ENCODE measurements at regions not wholly inside any gene's neighbourhood (a gene's known extent, or its start where the extent isn't known, plus 50 kb on each side); places are given as distances from the start of the nearest gene placed in this dataset.
A peak's percentile ranks its signal among the peaks of the same experiment; 100 is the strongest.
"Not testable (repeated sequence)": the region's sequence is repeated elsewhere in the genome, so short reads cannot be mapped to it uniquely, and the experiment has no call there.

DNA sequence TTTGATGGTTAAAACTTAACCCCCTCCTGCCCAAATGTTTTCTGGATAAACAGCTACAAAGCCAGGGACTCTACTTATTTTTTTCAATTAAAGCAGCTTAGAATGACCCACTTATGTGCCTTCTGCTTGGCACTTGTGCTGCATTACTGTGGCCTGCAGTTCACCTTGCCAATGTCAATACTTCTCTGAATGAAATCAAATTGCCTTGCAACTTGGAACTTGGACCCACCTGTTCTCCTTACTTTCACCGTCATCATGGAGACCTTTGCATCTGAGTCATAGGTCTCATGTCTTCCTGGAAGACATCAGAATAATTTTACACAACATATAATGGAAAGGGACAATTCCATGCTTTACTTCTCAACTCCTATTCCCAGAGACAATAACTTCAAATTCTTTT lies 92.1 kb upstream of the FHL2 start:
- DNase-seq = no peak

DNA sequence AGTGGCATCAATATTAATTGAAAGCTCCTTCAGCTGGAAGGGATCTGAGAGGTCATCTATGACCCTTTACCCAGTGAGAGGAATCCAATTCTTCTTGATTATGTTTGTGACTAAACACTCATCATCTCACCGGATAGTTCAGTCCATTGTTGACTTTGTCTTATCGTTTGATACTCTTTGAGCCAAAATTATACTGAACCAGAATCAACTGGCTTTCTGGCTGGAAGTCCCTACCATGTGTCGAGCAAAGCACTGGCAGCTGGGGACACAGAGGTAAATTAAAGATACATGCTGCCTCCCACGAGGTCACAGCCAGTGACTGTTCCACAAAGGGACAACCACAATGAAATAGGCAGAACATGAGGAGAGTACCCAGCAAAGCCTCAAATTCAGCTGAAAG lies 91.4 kb upstream of the FHL2 start:
- DNase-seq = no peak

DNA sequence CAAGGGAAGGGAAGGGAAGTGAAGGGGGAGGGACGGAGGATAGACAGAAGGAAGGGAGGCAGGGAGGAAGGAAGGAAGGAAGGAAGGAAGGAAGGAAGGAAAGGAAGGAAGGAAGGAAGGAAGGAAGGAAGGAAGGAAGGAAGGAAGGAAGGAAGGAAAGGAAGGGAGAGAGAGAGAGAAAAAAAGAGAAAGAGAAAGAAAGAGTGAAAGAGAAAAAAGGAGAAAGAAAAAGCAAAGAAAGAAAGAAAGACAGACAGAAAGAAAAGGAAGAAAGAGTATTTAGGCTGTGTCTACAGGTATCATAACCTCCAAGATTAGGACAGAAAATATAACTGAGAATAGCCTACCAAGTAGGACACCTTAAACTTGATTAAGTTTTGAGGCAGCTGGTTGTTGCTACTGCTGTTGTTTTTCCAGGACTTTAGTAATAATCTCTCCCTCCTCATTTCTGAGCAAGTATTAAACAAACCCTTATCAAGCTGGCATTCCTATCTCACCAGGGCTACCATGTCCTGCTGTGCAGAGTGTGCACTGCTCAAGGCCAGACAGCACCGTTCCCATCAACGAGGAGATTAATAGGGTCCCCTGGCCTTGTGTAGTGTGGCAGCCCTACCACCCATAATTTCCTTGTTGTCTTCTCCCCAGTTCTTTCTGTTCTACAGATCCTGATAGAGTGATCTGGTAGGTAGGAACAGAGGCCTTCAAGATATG lies 90.5 kb upstream of the FHL2 start:
- DNase-seq = no peak

DNA sequence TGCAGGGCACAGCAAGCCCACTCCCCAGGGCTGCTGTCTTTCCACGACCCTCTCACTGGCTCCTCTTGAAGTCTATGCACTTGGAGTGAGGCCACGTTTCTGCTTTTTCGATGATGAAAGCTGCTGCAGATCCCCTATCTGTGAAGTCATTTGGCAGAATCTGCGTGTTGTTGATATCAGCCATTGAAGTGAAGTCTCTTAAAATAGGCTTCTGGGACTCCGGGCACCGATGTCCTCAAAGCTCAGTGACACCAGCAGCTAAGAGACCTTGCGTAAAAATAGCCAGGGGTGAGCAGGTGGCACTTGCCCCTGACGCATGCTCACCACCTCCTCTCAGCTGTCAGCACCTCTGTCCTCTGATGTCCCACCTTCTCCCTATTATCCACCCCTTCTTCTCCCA lies 89.4 kb upstream of the FHL2 start:
- DNase-seq = no peak

DNA sequence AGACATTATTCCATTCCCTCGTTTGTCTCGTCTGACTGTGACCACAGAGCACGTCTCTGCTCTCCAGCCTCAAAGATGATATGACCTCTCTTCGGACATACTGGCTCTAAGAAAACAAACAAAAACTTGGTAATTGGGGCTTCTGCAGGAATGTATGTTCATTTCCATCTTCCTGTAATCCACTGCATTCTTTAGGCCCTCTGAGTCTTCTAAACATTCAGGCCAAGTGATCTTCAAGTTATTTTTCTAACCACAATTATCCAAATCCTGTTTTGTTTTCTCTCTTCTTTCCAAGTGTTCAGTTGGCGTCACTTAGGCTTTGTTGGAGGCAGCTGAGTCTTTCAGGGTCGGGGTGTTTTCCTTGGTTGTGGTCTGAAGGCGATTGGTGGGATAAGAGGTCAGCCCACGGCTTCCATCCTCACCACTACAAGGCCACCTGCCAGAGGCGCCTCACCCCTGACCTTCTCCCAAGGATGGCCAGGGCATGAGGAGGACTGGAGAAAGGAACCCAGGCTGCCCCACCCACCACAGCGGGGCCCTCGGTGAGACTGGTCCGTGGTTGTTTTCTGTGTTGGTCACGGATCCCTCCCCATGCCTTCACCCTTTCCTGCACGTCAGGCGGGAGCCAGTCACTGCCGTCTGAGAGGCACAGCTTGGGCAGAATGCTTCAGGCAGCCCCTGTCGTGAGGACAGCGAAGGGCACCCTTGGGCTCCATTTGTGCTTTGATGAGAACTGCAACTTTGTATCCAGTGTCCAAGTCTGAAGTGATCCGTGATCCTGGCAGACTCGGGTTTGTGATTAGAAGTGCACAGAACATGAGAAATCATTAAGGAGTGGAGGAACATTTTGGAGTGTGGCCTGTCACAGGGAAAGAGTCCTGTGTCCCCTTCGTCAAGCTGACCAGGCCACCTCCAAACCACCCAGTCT lies 88.6 kb upstream of the FHL2 start:
- DNase-seq = peak; percentile 49

DNA sequence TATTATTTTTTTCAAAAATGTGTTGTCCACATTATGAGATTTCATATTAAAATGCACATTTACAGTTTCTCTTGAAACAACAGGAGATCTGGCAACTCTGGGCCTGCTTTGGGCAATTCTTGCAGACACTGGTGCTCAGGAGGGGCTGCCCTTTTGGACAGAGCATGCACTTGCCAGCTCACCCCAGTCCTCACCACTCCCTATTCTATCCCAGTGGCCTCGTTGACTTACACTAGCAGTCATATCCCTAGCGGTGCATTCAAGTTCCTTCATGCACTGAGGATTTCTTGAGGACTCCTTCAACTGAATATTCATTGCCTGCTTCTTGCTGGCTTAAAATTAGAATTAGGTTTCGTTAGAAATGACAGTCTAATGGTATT lies 87.9 kb upstream of the FHL2 start:
- DNase-seq = no peak

DNA sequence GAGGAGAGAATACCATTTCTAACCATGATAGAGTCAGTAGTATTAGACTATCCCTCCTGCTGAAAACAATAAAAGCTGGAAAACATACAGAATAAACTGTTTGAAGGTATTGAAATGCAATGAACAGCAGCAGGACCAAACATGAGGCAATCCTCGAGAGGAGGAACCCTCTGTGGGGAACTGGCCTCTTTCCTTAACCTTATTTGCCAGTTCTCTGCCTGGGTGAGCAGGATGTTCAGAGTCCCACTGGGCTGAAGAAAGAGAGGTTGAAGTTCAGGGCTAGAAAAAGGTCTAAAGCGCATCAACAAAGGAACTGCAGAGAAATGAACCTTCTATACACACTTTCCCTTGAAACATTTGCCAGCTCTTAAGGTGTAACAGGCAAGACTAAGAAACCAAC lies 79.8 kb upstream of the FHL2 start:
- DNase-seq = no peak

DNA sequence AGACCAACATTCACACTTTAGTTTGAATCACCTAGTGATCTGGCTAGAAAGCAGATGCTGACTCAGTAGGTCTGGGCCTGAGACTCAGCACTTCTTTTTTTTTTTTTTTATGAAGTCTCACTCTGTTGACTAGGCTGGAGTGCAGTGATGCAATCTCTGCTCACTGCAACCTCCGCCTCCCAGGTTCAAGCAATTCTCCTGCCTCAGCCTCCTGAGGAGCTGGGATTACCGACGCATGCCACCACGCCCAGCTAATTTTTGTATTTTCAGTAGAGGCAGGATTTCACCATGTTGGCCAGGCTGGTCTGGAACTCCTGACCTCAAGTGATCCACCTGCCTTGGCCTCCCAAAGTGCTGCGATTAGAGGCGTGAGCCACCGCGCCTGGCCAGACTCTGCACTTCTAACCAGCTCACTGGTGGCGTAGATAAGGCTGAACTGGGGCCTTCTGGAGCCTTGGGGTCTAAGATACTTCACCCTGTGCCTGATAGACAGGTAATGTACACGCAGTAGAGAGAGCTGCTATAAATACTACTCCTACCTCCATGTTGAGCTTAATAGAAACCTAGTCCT lies 78.3 kb upstream of the FHL2 start:
- not testable (repeated sequence) for DNase-seq

DNA sequence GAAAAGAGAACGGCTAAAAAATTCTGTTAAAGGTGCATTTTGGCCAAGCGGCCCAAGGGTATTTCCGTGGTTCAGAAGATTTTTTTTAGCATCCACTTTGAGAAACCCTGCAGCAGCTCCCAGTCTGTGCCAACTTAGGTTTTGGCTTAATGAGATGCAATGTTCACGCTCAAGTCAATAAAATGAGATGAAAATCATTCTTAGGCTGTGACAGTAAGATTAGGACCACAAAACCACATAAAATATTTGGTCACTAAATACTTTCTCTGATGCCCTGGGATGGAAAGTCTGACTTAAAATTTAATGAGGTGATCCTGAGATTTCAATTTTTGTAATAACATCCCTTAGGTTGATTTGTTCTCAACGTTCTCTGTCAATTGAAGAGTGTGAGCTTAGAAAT lies 74.2 kb upstream of the FHL2 start:
- DNase-seq = no peak

DNA sequence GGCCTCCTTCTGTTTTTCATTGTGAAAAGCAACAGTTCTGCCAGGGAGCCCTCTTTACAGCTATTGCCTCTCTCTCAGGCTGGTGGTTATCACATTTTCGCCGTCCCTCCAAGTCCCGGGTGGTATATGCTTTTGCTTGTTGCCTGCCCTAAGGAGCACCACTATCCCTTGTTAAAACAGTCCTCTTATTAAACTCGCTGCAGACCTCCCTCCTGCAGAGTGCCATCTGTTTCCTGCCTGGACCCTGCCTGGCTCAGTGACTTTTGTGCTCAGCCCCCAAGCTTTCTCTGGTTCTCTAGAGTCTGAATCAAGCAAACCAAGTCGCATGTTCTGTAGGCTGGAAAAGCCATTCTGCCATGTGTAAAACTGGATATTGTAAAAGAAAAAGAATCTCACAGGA lies 72.1 kb upstream of the FHL2 start:
- no peak for DNase-seq

DNA sequence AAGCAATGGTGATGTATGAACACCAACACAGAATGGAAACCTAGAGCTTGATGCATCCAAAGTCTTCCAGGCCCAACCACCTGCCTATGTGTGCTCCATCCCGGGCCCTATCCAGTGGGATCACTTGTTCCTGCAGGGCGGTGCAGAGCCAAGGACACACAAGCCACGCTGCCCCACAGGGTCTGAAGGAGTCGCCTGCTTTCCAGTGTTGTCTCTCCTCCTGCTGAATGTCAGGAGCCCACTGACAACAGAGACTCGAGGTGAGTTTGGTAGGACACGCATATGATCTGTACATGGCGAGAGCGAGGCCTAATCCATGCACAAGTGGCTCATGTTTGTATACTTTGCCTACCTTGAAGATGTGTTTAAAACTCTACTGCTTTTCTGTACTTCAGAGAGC lies 70.9 kb upstream of the FHL2 start:
- DNase-seq = no peak

DNA sequence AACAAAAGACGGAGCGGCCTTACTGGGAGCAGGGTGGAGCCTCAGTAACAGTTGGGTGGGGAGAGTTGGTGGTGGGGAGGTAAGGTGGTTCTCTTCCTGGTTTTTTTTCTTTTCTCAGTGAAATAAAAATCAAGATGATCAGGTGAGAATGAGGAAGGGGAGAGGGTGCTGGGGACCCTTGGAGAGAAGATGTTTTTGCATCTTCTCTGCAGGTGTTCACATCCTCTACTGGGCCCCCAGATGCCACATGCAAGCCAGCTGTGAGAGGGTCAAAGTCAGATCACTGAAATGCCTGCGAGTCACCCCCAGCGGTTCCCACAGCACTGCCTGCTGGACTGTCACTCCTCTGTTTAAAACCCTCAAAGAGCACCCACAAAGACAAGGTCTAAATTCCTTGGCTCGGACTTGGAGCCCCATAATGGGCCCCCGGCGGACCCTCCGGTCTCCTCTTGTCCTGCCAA lies 69.8 kb upstream of the FHL2 start:
- DNase-seq = no peak

DNA sequence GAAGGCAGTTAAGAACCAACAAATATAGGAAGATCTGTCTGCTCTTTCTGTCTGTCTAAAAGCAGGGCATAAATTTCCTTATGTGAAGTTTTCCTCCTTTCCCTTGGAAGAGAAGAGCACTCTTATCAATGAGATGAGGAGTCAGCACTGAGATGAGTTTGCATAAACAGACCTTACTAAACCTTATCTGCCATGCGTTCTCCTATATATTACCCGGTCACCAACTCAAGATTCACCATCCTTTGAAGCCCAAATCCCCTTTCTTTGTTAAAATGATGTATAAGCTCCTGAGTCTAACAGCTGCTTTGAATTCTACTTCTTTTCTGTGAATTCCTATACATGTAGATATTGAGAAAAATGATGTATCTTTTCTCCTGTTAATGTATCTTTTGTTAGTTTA lies 65.5 kb upstream of the FHL2 start:
- DNase-seq = no peak

DNA sequence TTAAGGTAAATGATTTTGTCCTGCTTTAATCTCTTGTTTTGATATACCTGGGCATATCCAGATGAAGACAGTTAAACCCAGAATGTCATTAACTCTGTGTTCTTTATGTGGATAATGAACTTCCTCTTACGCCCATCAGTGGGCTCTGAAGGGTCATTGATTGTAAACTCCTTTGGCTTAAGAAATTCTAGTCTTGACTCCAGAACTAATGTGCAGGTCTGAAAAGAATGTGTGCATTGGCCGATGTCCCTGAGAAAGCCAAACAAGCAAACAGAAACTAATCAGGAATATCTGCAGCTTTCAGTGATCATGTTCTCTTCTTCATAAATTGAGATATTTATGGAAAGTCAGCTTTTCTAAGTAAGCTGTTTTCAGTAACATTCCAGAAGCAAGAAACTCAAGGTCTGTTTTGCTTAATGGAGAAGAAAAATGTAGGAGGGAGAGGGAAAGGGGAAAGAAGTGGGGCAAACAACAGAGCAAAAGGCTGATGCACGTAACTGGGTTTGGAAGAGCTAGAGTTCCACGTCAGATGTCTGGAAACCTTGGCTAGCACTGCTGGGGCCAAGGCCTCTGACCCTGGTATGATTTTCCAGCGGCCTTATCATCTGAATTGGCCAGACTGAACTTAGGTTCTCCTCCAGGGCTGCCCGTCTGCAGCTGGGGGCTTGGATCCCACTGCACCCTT lies 61.3 kb upstream of the FHL2 start:
- DNase-seq = no peak

DNA sequence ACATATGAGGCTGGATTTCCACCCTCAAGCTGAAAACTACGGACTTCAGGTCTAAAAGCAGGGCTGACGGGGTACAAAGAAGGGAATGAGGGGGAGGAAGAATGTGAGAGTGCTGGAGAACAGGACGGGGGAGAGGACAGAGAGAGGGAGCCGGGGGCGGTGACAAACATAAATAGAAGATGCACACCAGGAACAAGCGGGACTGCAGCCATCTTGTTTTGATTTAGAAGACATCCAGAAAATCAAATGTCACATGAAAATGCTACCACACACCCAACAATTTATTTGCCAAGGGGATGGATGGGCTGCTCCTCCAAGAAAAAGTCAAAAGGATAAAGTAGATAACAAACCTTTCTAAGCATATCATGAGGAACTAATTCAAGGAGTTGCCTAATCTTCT lies 59.2 kb upstream of the FHL2 start:
- DNase-seq = no peak

DNA sequence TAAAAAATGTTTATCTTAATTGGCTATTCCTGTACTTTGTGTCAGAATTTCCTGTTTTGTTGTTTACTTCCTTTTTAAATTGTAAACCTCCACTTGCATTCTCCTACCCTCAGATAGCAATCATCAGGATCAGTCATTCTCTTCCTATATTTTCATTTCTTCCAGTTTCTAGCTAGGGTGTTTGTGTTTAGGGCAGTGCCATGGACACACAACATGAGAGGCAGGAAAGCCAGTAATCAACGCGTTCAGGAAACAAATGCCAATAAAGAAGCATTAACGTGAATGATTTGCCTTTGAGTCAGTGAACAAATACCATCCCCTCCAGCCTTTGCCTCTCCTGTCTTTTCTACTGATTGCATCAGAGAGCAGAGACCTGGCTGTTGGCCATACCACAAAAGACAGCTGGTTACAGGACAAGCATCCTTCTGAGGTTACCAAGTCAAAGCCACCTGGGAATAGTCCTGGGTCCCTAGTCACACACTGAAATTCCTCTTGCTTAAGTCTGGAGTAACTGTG lies 56.7 kb upstream of the FHL2 start:
- peak; percentile 97 for DNase-seq

DNA sequence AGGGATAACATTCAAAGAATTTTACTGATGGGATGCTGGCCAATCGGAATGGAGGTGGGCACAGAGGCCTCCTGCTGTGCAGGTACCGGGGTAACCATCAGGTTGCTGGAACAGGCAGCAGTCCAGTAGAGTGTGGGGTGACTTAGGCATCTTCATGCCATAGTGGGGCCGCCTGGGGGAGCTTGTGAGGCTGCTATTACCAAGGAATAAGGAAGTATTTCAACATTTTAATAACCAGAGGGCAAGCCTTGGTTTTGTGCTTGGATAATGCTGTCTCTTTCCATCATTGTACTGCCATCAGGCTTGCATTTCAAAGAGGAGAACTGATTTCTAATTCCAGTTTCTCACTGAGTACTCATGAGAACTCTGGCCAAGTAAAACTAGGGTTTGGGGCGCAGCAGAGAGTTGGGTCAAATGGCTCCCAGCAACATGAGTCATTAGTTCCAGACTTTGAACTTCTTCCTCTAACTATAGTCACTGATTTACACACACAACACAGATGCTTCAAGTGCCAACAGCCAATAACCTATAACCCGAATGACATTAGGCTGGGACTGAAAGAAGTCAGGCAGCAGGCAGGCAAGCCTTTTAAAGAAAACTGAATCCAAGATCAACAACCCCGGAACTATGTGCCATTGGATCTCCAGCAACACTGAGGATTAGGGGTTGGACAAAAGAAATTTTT lies 56.1 kb upstream of the FHL2 start:
- DNase-seq = peak; percentile 83

DNA sequence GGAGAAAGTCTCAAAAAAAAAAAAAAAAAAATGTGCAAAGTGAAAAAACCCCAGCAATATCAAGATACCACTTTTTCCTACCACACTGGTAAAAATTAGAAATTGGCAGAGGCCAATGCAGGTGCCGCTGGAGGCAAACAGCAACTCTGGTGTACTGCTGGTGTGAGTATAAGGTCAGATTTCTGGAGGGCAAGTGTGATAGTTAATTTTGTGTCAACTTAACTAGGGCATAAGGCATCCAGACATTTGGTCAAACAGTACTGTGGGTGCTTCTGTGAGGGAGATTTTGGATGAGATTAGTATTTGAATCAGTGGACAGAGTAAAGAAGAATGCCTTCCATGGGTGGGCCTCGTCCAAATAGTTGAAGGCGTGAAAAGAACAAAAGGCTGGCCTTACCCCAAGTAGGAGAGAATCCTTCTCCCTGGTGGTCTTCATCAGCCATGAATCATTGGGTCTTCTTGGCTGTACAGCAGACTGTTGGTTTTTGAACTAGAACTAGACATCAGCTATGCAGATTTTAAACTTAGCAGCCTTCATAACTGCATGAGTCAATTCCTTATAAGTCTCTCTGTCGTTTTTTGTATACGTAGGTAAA lies 52.8 kb upstream of the FHL2 start:
- DNase-seq = no peak

DNA sequence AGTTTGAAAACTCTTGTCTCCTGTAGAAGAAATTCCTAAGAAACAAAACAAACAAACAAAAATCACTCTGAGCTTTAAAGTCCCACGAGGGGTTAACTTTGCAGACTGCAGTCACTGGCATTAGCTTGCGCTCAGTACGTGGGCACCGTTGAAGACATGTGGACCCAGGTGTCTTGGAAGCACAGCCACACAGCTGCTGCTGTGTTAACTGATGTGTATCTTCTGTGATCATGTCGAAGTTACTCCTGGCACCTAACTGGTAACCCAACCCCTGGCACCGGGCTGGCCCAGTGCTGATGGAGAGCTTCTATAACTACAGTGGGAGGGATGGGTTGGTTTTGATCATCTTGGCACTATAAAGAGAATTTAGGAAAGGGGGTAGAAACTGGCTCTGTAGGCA lies 51.6 kb upstream of the FHL2 start:
- DNase-seq = no peak

DNA sequence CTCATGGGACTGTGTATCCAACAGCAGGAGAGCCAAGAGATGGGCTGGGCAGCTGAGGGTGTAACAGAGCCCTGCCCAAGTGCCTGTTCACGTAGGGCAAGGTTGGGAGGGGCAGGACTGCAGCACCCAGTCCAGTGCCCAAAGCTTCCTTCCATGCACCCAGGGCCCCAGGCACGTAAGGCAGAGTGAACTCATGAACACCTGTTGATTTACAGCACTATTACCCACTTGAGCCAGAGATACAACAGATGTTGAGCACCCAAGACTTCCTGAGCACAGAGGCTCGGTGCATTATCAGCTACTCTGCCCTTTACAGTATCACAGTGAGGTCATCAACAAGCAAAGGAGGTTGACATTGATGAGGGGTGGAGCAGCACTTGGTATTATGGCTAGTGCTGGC lies 50.2 kb upstream of the FHL2 start:
- no peak for DNase-seq

Measured in kidney glomerular epithelial cell (primary cell).